GM18870 (cell line): ENCODE measurements at regions not wholly inside any gene's neighbourhood (a gene's known extent, or its start where the extent isn't known, plus 50 kb on each side); places are given as distances from the start of the nearest gene placed in this dataset.

ENCODE experiments used
- ATAC-seq: cut with Tn5 transposase; IDR thresholded peaks from one replicate; pipeline ENCODE4 v1.9.1; 2021; ENCODE audit warnings: moderate library complexity; ENCODE audit not compliant: unreplicated experiment

DNA sequence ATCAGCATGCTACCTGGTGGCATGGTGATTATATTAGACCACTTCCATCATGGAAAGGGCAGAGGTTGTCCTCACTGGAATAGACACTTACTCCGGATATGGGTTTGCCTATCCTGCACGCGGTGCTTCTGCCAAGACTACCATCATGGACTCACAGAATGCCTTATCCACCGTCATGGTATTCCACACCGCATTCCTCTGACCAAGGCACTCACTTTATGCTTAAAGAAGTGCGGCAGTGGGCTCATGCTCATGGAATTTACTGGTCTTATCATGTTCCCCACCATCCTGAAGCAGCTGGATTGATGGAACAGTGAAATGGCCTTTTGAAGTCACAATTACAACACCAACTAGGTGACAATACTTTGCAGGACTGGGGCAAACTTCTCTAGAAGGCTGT, 109.2 kb upstream of the DRD2 start:
- ATAC-seq = no peak

DNA sequence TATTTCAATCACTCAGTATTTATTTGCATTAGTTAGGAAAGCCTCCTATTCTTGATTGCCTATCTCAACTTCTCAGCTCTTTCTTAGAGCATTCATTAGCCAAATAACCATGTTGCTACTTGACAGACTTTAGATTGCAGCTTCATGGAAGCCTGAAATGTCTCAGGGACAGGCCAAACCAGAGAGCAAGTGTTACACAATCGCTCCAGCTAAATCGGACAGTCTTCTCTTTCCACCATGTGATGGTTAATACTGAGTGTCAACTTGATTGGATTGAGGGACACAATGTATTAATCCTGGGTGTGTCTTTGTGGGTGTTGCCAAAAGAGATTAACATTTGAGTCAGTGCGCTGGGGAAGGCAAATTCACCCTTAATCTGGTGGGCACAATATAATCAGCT, 106.5 kb upstream of the DRD2 start:
- ATAC-seq = no peak

DNA sequence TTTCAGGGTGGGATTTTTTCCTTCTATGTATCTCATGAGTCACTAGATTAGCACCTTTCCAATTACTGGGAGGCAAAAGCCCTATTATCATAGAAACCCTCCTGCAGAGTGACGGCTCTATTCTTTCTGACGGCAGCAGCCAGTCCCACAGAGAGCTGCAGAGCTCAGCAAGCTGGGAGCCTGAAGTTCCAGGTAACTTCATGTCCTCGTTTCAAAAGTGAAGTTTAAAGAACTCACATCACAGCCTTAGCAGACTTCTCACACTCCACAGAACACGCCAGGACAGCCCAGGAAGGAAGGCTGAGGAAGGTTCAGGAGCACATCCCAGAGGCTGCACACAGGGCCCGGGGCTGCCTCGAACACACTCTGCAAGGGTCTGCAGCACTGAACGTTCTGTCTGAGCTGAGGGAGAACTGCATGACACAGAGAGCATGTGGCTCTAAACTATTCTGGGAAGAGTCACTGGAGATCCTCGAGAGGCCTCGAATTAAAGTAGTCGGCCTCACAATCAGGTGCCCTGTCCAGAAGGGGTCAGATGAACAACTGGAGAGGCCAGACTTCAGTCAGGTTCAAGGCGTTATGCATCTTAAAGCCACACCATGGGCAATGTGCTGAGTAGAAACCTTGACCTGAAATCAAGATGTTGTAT, 104.2 kb upstream of the DRD2 start:
- no peak for ATAC-seq

DNA sequence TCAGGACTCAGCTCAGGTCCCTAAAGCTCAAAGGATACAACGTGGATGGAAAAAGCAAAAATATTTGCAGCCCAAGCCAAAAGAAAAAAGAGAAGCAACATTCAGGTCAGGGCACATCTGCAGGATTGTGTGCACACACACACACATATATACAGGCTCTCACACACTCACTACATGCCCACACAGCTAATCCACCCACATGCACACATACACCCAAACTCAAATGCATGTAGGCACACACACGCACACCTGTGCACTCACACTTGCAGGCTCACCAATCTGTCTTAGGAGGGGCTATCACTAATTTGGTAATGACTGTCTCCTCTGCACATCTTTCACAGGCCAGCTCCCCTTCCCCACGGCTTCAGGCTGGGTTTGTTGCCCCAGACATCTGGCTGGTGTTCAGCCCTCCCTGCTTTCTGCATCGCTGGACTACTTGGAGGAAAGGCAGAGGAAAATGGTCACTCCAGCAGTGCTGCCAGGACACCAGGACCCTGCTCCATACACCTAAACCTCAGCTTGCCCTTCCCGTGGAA, 103.6 kb upstream of the DRD2 start:
- no peak for ATAC-seq

DNA sequence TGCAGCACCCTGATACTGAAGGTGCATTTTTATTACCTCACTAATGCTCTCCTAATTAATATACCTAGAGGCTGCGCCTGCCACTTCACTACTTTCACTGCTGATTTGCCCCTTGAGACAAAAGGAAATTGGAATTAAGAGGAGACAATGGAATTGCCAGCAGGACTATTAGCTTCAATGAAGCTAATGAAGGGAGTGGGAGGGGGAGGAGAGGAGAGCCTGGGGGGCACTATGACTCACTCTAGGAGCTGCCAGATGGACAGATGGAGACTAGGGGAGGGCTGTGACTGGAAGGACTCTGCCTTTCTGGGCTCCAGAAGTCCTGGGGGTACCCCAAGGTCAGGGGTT, 102.8 kb upstream of the DRD2 start:
- ATAC-seq = no peak

DNA sequence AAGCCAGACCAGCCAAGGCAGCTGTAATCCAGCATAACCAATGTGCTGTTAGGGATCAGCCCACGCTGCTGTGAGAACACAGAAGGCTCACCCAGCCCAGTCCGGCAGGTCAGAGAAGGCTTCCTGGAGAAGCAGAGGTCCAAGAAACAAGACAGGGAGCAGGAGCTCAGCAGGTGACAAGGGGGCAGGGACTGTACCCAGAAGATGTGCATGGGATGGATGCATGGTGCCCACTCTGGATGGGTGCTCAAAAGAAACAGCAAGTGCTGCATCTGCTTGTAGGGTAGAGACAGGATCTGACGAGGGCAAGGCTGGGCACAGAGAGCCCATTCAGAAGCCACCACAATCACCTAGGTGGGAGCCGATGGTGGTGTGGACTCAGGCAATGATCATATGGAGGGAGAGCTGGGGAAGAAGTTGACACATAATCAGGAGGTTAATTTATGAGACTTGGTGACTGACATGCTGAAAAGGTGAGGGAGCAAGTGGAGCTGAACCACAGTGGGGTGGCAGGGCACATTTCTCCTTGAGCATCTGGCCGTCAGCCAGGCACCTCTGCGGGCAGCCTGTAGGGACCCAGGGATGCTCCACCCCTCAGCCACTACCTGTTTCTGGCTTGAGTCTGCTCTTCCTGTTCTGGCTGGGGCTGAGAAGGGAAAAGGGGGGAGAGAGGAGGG, 102.3 kb upstream of the DRD2 start:
- no peak for ATAC-seq

DNA sequence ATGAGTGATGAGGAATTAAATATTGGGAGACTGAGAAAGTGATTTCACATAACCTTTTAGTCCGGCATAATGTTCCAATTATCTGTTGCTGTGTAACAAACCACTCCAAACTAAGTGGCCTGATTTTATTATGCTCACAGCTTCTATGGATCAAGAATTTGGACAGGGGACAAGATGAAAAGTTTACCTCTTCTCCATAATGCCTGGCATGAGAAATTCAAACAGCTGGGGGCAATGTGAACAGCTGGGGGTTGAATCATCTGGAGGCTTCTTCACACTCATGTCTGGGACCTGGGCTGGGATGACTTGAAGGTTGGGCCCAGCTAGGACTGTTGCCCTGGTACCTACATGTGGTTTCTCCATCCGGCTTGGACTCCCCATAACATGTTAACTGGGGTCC, 99.4 kb upstream of the DRD2 start:
- ATAC-seq = no peak

DNA sequence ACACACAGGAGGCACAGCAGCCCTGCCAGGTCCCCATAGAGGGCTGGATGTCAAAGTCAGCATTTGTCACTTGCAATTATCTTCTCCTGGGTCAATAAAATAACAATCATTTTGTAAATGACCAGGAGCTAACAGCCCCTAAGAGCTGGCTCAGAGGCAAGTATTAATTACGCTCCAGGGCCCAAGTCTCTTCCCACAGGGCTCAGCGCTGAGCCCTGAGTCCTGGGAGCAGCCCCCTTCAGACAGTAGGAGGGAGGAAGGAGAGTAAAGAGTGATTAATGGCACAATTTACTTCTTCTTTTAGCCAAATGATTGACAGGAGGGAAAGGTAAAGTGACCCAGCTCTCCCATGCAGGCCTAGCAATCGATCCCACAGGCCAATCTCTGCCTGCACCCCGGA, 99.0 kb upstream of the DRD2 start:
- ATAC-seq = no peak

DNA sequence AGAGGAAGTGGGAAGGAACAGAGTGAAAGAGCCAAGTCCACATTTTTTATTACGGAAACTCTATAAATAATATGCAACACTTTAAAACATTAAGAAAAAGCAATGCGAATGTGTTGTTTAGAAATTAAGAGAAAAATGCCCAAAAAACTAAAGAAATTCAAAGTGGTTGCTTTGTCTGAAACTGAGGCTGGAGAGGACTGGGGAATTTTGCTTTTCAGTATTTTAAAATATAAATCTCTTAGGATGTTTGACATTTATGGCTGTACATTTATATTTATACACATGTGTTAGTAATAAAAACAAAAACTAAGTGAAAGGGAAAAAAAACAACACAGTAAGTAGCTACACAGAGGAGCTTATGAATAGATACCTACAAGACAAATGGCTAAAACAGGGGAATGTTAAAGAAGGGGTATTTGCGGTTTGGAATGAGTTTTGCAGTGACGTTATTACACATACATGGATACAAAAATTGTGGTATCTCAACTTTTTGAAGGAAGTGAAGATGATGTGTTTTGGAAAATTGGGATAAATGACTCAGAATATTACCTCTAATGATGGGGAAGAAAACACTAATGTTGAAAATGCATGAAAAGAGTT, 97.0 kb upstream of the DRD2 start:
- no peak for ATAC-seq

DNA sequence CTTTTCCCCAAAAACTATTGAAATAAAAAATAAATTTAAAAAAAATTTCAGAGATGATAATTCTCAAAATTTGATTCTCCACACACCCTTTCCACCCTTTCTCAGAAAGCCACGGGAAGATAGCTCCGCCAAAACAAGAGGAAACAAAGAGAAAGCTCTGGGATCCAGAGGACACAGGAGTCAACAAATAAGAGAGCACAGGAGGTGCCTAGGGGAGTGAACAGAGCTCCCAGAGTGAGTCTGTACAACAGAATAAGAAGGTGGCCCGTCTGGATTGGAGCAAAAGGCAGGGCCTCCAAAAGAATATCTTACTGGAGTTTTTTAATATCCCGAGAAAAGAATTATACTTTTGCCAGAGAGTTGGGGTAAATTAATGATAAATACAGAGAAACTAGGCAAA, 96.3 kb upstream of the DRD2 start:
- no peak for ATAC-seq

DNA sequence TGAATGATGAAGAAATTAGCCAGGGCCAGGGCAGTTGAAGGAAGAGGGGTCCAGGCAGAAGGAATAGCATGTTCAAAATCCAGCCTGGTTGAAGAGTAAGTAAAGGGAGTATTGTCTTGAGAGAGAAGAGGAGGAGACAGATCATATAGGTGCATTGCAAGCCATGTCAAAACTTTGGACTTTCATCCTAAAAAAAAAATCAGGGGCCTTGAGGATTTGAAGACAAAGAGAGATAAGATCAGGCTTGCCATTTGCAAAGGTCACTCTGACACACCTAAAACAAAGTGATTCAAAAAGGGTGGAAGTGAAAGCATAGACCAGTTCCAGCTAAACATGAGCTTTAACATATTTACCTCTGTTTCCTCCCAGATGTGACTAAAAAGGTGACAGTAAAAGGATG, 95.7 kb upstream of the DRD2 start:
- ATAC-seq = no peak

DNA sequence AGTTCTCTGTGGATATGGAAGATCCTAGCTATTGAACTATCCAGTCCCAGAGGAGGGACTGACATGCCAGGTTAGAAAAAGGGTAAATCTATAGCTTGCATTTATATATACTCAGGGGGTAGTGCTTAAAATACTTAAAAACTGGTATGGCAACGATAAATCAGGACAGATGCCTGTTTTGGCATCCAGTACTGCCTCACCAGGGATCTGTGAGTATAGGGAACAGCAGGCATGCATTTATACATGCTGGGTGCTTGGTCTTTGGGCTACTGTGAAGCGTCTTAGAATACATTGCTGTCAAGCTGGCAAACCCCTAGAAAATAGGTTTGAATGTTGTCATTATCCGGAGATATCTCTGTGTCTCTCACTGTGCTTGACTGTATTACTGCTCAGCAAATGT, 94.2 kb upstream of the DRD2 start:
- no peak for ATAC-seq

DNA sequence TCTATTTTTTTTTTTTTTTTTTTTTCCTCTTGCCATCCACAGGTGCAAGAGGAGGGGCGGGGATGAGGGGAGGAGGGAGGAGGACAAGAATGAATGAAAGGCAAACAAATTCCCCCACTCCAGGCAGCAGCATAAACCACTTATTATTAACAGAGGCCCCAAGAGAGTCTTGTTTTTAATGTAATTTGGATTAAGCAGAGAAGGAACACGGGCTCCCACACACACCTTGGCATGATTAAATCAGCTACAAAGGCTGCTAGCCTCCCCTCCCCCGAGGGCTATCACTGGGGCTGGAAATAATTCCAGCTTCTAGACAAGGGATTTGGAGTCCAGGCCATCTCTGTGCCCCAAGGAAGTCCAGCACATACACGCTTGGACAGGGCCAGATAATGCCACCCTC, 93.4 kb upstream of the DRD2 start:
- no peak for ATAC-seq

DNA sequence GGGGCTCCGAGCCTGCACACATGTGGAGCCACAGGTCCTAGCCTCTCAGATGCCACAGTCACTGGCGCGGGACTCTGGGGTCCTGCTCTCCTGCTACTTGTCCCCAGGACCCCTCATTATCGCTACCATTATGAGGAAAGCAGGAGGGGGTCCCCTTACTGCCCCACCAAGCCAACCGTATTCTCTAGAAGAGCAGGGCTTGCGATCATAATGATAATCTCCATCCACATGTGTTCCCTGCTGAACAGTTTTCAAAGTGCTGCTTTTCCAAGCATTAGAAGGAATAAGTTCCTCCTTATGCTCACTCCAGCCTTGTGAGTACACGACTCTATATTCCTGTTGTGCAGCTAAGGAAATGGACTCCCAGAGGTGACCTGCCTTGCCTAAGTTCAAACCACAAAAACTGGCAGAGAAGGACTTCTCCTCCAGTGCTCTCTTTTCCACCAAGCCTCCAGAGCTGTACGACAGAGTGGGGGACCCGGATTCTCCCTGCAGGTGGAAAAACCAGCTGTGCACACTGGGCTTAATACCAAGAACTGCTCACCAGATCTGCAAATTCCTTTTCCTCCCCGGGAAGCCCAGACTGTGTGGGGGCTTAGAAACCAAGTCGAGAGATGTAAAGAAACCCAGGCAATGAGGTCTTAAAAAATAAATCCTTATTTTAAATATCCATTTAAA, 92.8 kb upstream of the DRD2 start:
- no peak for ATAC-seq

DNA sequence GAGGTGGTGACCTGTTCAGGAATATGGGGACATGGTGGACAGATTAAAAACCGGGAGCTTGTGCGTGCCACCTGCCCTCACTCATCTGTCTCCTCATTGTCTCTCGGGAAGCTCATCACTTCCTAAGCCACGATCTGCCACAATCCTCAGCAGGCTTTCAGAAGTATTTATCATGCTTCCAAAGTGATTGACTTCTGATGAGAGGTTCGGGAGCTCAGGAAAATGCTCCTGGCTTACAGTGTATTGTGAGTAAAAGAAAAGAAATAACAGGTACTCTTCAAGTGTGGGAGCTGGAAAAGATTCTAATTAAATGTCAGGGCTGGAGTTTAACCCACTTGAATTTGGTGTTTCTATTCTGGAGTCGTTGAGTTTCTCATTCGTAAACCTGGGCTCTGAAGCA, 91.9 kb upstream of the DRD2 start:
- no peak for ATAC-seq

DNA sequence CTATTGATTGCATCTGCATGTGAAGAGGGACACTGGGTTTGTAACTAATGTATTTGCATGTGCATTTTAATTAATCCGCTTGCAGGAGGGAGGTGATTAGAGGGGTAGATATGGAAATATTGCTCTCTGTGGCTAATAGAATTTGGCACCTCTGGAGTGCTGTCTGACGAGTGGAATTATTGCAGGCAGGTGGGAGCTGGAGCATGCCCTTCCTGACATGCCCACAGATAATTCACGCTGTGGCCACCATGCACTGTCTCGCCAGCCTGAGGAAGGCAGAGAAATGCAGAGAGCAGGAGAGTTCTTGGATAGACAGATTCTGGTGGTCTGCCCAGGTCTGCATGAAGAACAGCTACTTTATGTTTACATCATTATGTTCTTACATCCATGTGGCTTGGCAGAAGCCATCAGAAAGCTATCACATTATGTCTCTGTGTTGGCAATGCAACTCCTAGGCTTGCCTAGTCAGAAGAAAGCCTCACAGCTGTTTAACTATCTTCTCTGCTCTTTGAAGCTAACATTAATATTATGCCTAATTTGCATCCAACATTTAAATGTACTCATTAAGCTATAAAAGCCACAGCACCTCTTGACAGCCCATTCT, 89.4 kb upstream of the DRD2 start:
- no peak for ATAC-seq

DNA sequence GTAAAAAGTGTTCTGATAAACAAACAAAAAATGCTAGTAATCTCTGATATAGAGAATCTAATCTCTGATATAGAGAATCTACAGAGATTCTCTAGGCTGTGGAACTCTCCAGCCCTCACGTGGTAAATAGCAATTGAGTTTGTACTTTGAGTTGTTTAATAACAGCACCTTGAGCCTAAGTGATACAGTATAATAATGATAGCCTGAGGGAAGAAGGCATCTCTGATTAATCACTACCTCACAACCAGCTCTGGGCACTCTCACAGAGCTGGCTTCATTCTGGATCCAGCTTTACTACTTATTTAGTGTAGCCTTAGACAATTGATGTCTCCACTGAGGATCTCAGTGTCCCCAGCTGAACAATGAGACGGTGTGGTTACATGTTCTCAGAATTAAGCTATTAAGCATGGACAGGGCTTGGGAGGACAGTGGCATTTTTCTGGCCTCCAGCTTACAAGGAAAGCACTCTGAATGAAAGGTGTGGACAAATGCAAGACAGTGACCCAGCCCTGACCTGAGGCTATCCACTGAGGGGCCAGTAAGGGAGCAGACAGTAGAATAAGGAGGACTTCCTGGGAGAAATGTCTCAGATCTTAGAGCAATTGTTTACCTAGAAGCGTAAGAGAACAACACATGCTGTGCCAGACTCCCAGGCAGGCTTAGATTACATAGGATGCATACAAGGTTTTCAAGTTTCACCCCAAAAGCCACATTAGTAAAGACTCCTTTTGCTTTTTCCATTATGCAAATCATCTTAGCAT, 88.7 kb upstream of the DRD2 start:
- no peak for ATAC-seq

DNA sequence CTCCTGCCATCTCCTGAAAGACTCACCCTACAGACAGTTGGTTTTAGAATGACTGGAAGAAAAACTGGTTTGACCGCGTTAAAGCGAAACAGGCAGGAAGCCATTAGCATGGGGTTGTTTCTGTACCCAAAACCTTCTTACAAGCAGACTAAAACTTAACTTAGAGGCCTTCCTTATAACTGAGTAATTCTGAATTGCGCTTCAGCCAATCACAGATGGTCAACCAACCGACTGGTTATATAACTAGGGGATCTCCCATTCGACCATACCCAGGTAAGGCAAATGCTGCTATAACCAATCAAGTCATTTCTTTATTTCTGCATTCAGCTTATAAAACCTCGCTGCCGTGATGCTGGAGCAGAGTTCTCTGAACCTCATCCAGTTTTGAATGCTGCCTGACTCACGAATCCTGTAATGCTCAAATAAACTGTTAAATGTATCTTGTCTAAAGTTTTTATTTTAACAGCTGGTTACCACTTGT, 87.8 kb upstream of the DRD2 start:
- no peak for ATAC-seq

DNA sequence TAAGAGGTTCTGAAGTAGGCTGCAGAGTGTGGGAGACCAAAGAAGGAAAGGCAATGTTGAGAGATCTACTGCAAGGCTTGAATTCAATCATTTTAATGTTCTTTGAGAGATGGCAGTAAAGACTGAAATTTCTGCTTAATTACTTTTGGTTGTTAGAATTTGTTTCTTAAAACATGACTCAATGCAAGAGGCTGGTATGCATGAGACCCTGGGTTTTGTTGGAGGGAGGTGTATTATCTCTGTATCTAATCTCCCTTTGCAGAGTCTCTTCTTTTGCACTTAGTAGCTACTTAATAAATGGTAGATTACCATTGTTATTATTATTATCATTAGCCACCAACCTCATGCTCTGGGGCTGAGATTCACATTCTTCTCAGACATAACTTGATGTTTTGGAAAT, 87.4 kb upstream of the DRD2 start:
- ATAC-seq = no peak

DNA sequence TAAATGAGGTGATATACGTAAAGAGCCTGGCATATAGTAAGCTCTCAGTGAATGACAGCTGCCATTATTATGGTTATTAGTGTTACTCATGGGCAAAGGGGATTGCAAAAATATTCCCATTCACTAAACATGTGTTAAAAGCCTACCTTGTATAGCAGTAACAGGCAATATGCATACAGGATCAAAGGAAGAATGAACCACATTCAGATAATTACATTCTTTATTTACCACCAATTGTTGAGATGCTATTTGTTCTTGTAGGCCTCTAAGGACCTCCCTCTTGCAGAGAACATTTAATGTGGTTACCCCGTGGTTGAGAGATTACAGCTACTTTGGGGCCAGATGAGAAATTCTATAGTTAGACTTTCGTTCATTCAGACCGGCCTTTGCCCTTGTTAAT, 82.7 kb upstream of the DRD2 start:
- no peak for ATAC-seq

DNA sequence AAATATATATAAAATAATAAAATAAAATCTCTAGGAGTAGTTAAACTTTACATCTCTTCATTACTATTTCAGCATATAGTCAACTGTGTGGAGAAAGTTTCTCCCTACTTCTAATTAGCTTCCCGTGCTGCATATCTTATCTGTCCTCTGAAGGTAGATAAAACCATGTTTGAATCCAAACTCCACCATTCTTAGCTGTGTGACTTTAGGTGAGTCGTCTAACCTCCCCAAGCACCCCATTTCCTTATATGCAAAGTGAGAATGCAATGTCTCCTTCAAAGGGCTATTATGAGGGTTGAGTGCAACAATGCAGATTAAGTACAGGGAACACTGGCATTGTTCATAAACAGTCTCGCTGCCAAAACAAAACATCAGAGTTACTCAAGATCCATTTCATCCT, 80.8 kb upstream of the DRD2 start:
- no peak for ATAC-seq
